ENCODE measurements at regions not wholly inside any gene's neighbourhood (a gene's known extent, or its start where the extent isn't known, plus 50 kb on each side); places are given as distances from the start of the nearest gene placed in this dataset.

DNA sequence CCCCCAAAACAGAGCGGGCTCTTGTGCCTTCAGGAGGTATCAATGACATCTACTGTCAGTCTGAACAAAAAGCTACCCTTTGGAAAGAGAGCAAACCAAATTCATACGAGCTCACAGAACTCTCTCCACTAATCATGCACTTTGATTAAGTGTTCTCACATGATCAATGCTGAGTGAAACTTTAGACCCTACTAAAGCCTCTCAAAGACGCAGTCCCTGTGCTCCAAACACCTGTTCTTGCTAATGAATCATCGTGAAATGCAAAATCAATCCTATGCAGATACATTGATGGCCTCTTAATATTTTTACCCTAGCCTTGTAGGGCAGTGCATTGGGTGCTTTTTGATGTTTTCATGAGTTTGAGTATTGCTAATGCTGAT lies 113.4 kb downstream of the ZBTB18 start:
- Histone ChIP-seq H3K9ac (ENCODE audit: insufficient read depth, low read length, poor library complexity, severe bottlenecking) (no peak overlapping the region), H2AFZ (ENCODE audit: insufficient read depth, low read depth, low read length, poor library complexity, severe bottlenecking) (no peak overlapping the region)

GRCh38 chr1:244165021-244165420 lies 113.9 kb downstream of the ZBTB18 start:
- H3K9me3 Mint-ChIP-seq, result no peaks in the 10 kb centered on the region
- H3K27ac Mint-ChIP-seq, result no peak overlapping the region
- intact Hi-C loops (cut with micrococcal nuclease), result no loop called here
- H3K4me1 ChIP-seq (ENCODE audit: control insufficient read depth in 1 of 2, insufficient read depth in 2 of 2, low read length in 2 of 2), result peaks cover 10 to 17% of the 10 kb centered on the region in 2 donors
- H4K20me1 ChIP-seq (ENCODE audit: insufficient read depth, low read length), result no peaks in the 10 kb centered on the region
- no peak overlapping the region for H3K4me3 ChIP-seq (replicated peaks in 1 of 3; ENCODE audit: low read depth in 2 of 3, low read length in 3 of 3)
- H2AFZ ChIP-seq (ENCODE audit: insufficient read depth, low read depth, low read length, poor library complexity, severe bottlenecking), result no peak overlapping the region
- no peak overlapping the region for H3K9ac ChIP-seq (ENCODE audit: insufficient read depth, low read length, poor library complexity, severe bottlenecking)
- H3K4me3 Mint-ChIP-seq, result no peak overlapping the region
- no peak for TF ChIP-seq CTCF (IDR thresholded peaks at IDR 0.05)
- peaks cover 0 to 4% (median 0%) of the 10 kb centered on the region in 3 donors for H3K27me3 Mint-ChIP-seq (ENCODE audit: low read depth in 3 of 3)
- H3K79me2 ChIP-seq (ENCODE audit: insufficient read depth, low read length), result no peaks in the 10 kb centered on the region
- H3K27me3 ChIP-seq (ENCODE audit: control insufficient read depth in 2 of 2, insufficient read depth in 2 of 2, low read length in 2 of 2), result no peaks in the 10 kb centered on the region
- DNase-seq, result no peak
- no peaks in the 10 kb centered on the region for H3K36me3 Mint-ChIP-seq
- H3K9me3 ChIP-seq (replicated peaks in 1 of 2; ENCODE audit: control insufficient read depth in 1 of 2, insufficient read depth in 1 of 2, low read length in 2 of 2), result no peaks in the 10 kb centered on the region
- H3K36me3 ChIP-seq (replicated peaks in 1 of 2; ENCODE audit: control insufficient read depth in 1 of 2, insufficient read depth in 2 of 2, low read length in 2 of 2), result no peaks in the 10 kb centered on the region
- no peak overlapping the region for H3K27ac ChIP-seq (ENCODE audit: low read depth in 1 of 2, low read length in 2 of 2)
- H3K4me2 ChIP-seq (replicated peaks; ENCODE audit: extremely low read depth, low read length, poor library complexity, severe bottlenecking), result no peak overlapping the region
- WGBS (ENCODE audit: insufficient coverage), result 94% methylated on average over 2 of the region's 3 CpGs
- H3K4me1 Mint-ChIP-seq, result peaks cover 12% of the 10 kb centered on the region

More for the DNA sequence above, 113.4 kb downstream of the ZBTB18 start:
- Mint-ChIP-seq H3K4me3 (no peak overlapping the region), H3K27me3 (ENCODE audit: low read depth in 3 of 3) (peaks cover 0 to 4% (median 0%) of the 10 kb centered on the region in 3 donors), H3K36me3 (no peaks in the 10 kb centered on the region), H3K27ac (no peak overlapping the region), H3K4me1 (peaks cover 16% of the 10 kb centered on the region), H3K9me3 (no peaks in the 10 kb centered on the region)
- no peak for TF ChIP-seq CTCF (IDR thresholded peaks at IDR 0.05)
- H3K27ac ChIP-seq (ENCODE audit: low read depth in 1 of 2, low read length in 2 of 2), result no peak overlapping the region
- H3K4me3 ChIP-seq (replicated peaks in 1 of 3; ENCODE audit: low read depth in 2 of 3, low read length in 3 of 3), result no peak overlapping the region
- no peaks in the 10 kb centered on the region for H4K20me1 ChIP-seq (ENCODE audit: insufficient read depth, low read length)
- no peaks in the 10 kb centered on the region for H3K36me3 ChIP-seq (replicated peaks in 1 of 2; ENCODE audit: control insufficient read depth in 1 of 2, insufficient read depth in 2 of 2, low read length in 2 of 2)
- no peaks in the 10 kb centered on the region for H3K9me3 ChIP-seq (replicated peaks in 1 of 2; ENCODE audit: control insufficient read depth in 1 of 2, insufficient read depth in 1 of 2, low read length in 2 of 2)
- 94% methylated on average over 3 of the region's 4 CpGs for WGBS (ENCODE audit: insufficient coverage)
- H3K4me1 ChIP-seq (ENCODE audit: control insufficient read depth in 1 of 2, insufficient read depth in 2 of 2, low read length in 2 of 2), result peaks cover 12 to 21% of the 10 kb centered on the region in 2 donors
- no peak overlapping the region for H3K4me2 ChIP-seq (replicated peaks; ENCODE audit: extremely low read depth, low read length, poor library complexity, severe bottlenecking)
- no peaks in the 10 kb centered on the region for H3K79me2 ChIP-seq (ENCODE audit: insufficient read depth, low read length)
- DNase-seq, result no peak
- no peaks in the 10 kb centered on the region for H3K27me3 ChIP-seq (ENCODE audit: control insufficient read depth in 2 of 2, insufficient read depth in 2 of 2, low read length in 2 of 2)
- intact Hi-C loops (cut with micrococcal nuclease), result no loop called here

All from CD14-positive monocyte (primary cell).